Heart left ventricle (tissue), 13 donors: ENCODE measurements at regions not wholly inside any gene's neighbourhood (a gene's known extent, or its start where the extent isn't known, plus 50 kb on each side); places are given as distances from the start of the nearest gene placed in this dataset.

Experiments
- POLR2A ChIP-seq, 2 donors: fragments of 450-650 bp; IDR thresholded peaks; one replicate each; pipeline ENCODE4 v1.6.1; 2017; ENCODE audit warnings: antibody characterized with exemption in 2 of 2, mild to moderate bottlenecking in 2 of 2, moderate library complexity in 2 of 2
- TF ChIP-seq, protein P1 (sequence below), 12 donors: fragments of 200-600 bp; sonication (generic) in 4 of 12; IDR thresholded peaks; one replicate each; pipeline versions ENCODE4 v1.5.0 to v1.8.0; 2018 to 2022; ENCODE audit warnings: antibody characterized with exemption in 12 of 12, mild to moderate bottlenecking in 5 of 12
- donor health status: ischemic (EF 13 %, LVEDD 7.1; RV severe dilation, severe dysfunction).
- donor health status: DM: no; HTN: yes; CAD: no.
- donor health status: DM: no; HTN: no; CAD: no.
- donor health status: ischemic (EF 25% LVEDD 6.9; RV normal size, moderate dysfunction).
- donor health status: ischemic (EF 25% LVEDD 5.7; RV mildly dilated, moderate dysfunction).
- donor health status: ischemic (EF 35%, LVEDD 5.7; RV mildly dilated, moderate dysfunction).
- donor health status: nonischemic (EF 11% LVEDD 7.7; RV severe dilation, severe dysfunction).
- donor health status: DM: yes; HTN: yes; CAD: no.
- donor health status: PGD.
- donor health status: ischemic (EF 29% LVEDD 5.4; RV normal size, mild dysfunction).
- donor health status: nonischemic (EF 23%, LVEDD 6.1; RV moderate dilation, normal function).

- TF ChIP-seq, protein P1, sequence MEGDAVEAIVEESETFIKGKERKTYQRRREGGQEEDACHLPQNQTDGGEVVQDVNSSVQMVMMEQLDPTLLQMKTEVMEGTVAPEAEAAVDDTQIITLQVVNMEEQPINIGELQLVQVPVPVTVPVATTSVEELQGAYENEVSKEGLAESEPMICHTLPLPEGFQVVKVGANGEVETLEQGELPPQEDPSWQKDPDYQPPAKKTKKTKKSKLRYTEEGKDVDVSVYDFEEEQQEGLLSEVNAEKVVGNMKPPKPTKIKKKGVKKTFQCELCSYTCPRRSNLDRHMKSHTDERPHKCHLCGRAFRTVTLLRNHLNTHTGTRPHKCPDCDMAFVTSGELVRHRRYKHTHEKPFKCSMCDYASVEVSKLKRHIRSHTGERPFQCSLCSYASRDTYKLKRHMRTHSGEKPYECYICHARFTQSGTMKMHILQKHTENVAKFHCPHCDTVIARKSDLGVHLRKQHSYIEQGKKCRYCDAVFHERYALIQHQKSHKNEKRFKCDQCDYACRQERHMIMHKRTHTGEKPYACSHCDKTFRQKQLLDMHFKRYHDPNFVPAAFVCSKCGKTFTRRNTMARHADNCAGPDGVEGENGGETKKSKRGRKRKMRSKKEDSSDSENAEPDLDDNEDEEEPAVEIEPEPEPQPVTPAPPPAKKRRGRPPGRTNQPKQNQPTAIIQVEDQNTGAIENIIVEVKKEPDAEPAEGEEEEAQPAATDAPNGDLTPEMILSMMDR (IDR thresholded peaks at IDR 0.05) = no peak
- TF ChIP-seq POLR2A (IDR thresholded peaks at IDR 0.05) = no peak
Observed at GRCh38 chr7:45294559-45294958, 137.0 kb downstream of the RAMP3 start.
